Liver (tissue), 3 donors: ENCODE measurements at regions not wholly inside any gene's neighbourhood (a gene's known extent, or its start where the extent isn't known, plus 50 kb on each side); places are given as distances from the start of the nearest gene placed in this dataset.

Experiments
- FOXA1 ChIP-seq: IDR thresholded peaks from 2 replicates; pipeline ENCODE4 v1.6.1; 2016; ENCODE audit warnings: antibody characterized with exemption
- GABPA ChIP-seq, 2 donors: IDR thresholded peaks in 1 of 2; conservative IDR thresholded peaks in 1 of 2; 2 replicates each; pipeline ENCODE4 v1.6.1; 2016; ENCODE audit warnings: antibody characterized with exemption in 2 of 2, mild to moderate bottlenecking in 1 of 2, moderate library complexity in 1 of 2
- HNF4G ChIP-seq: IDR thresholded peaks from 2 replicates; pipeline ENCODE4 v1.6.1; 2016; ENCODE audit warnings: antibody characterized with exemption
- JUND ChIP-seq, 2 donors: IDR thresholded peaks; 2 replicates each; pipeline ENCODE4 v1.6.1; 2016; ENCODE audit warnings: antibody characterized with exemption in 2 of 2
- MAX ChIP-seq: IDR thresholded peaks from 2 replicates; pipeline ENCODE4 v1.6.1; 2016; ENCODE audit warnings: antibody characterized with exemption
- RAD21 ChIP-seq, 2 donors: IDR thresholded peaks; 2 replicates each; pipeline ENCODE4 v1.6.1; 2016; ENCODE audit warnings: antibody characterized with exemption in 2 of 2, mild to moderate bottlenecking in 2 of 2
- TAF1 ChIP-seq: conservative IDR thresholded peaks from 2 replicates; pipeline ENCODE4 v1.6.1; 2016; ENCODE audit warnings: antibody characterized with exemption, mild to moderate bottlenecking
- YY1 ChIP-seq: IDR thresholded peaks from 2 replicates; pipeline ENCODE4 v1.6.1; 2016; ENCODE audit warnings: antibody characterized with exemption, mild to moderate bottlenecking
- TF ChIP-seq, protein P1 (sequence below): fragments of 150-350 bp; IDR thresholded peaks from 2 replicates; pipeline ENCODE4 v1.5.1; 2017; ENCODE audit warnings: improper control_type of control experiment, low read depth, low read length; ENCODE audit not compliant: missing input control
- TF ChIP-seq, protein P2 (sequence below): IDR thresholded peaks from 2 replicates; pipeline ENCODE4 v1.6.1; 2016; ENCODE audit warnings: antibody characterized with exemption
- donor health status: healthy.
- donor health status: healthy.

- no peak for TF ChIP-seq GABPA (IDR thresholded peaks at IDR 0.05 in 1 of 2, conservative IDR thresholded peaks at IDR 0.05 in 1 of 2)
- TF ChIP-seq, protein P1, sequence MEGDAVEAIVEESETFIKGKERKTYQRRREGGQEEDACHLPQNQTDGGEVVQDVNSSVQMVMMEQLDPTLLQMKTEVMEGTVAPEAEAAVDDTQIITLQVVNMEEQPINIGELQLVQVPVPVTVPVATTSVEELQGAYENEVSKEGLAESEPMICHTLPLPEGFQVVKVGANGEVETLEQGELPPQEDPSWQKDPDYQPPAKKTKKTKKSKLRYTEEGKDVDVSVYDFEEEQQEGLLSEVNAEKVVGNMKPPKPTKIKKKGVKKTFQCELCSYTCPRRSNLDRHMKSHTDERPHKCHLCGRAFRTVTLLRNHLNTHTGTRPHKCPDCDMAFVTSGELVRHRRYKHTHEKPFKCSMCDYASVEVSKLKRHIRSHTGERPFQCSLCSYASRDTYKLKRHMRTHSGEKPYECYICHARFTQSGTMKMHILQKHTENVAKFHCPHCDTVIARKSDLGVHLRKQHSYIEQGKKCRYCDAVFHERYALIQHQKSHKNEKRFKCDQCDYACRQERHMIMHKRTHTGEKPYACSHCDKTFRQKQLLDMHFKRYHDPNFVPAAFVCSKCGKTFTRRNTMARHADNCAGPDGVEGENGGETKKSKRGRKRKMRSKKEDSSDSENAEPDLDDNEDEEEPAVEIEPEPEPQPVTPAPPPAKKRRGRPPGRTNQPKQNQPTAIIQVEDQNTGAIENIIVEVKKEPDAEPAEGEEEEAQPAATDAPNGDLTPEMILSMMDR: no peak
- no peak for TF ChIP-seq RAD21 (IDR thresholded peaks at IDR 0.05)
- TF ChIP-seq TAF1: no peak
- TF ChIP-seq, protein P2, sequence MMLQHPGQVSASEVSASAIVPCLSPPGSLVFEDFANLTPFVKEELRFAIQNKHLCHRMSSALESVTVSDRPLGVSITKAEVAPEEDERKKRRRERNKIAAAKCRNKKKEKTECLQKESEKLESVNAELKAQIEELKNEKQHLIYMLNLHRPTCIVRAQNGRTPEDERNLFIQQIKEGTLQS: no peak
- no peak for TF ChIP-seq MAX
- no peak for TF ChIP-seq JUND (IDR thresholded peaks at IDR 0.05)
- TF ChIP-seq FOXA1: no peak
- TF ChIP-seq YY1: no peak
- TF ChIP-seq HNF4G: no peak
Measured at GRCh38 chr2:144704709-144705095, 184.8 kb upstream of the ZEB2 start.
